ENCODE measurements at regions not wholly inside any gene's neighbourhood (a gene's known extent, or its start where the extent isn't known, plus 50 kb on each side); places are given as distances from the start of the nearest gene placed in this dataset.
"Not testable (repeated sequence)": the region's sequence is repeated elsewhere in the genome, so short reads cannot be mapped to it uniquely, and the experiment has no call there.

GRCh38 chr9:102038006-102038405 lies 299.6 kb upstream of the GRIN3A start:
- no peak for DNase-seq (ENCODE audit: low read depth in 4 of 4, low spot score in 3 of 4)

- no peak for DNase-seq (ENCODE audit: low read depth in 4 of 4, low spot score in 3 of 4)
Measured at GRCh38 chr9:102035929-102036328, 297.5 kb upstream of the GRIN3A start.

- no peak for DNase-seq (ENCODE audit: low read depth in 4 of 4, low spot score in 3 of 4)
Measured at GRCh38 chr9:102032614-102033013, 294.2 kb upstream of the GRIN3A start.

- no peak for DNase-seq (ENCODE audit: low read depth in 4 of 4, low spot score in 3 of 4)
Measured at GRCh38 chr9:102000956-102001355, 262.5 kb upstream of the GRIN3A start.

- DNase-seq (ENCODE audit: low read depth in 4 of 4, low spot score in 3 of 4) = no peak
Measured at GRCh38 chr9:101999441-101999840, 261.0 kb upstream of the GRIN3A start.

- DNase-seq (ENCODE audit: low read depth in 4 of 4, low spot score in 3 of 4) = no peak
Measured at GRCh38 chr9:101995231-101995630, 256.8 kb upstream of the GRIN3A start.

- no peak for DNase-seq (ENCODE audit: low read depth in 4 of 4, low spot score in 3 of 4)
Measured at GRCh38 chr9:101993771-101994170, 255.3 kb upstream of the GRIN3A start.

- DNase-seq (ENCODE audit: low read depth in 4 of 4, low spot score in 3 of 4) = no peak
Measured at GRCh38 chr9:101991926-101992325, 253.5 kb upstream of the GRIN3A start.

GRCh38 chr9:101977614-101978210 lies 239.3 kb upstream of the GRIN3A start:
- peak in 1 of 4 donors; percentile 34 for DNase-seq (ENCODE audit: low read depth in 4 of 4, low spot score in 3 of 4)

- no peak for DNase-seq (ENCODE audit: low read depth in 4 of 4, low spot score in 3 of 4)
Measured at GRCh38 chr9:101970609-101971008, 232.2 kb upstream of the GRIN3A start.

- no peak for DNase-seq (ENCODE audit: low read depth in 4 of 4, low spot score in 3 of 4)
Measured at GRCh38 chr9:101968392-101968791, 229.9 kb upstream of the GRIN3A start.

- no peak for DNase-seq (ENCODE audit: low read depth in 4 of 4, low spot score in 3 of 4)
Measured at GRCh38 chr9:101966691-101967090, 228.2 kb upstream of the GRIN3A start.

- DNase-seq (ENCODE audit: low read depth in 4 of 4, low spot score in 3 of 4) = no peak
Measured at GRCh38 chr9:101957705-101958104, 219.3 kb upstream of the GRIN3A start.

GRCh38 chr9:101951598-101951997 lies 213.2 kb upstream of the GRIN3A start:
- DNase-seq (ENCODE audit: low read depth in 4 of 4, low spot score in 3 of 4) = no peak

- DNase-seq (ENCODE audit: low read depth in 4 of 4, low spot score in 3 of 4) = no peak
Measured at GRCh38 chr9:101931756-101932155, 193.3 kb upstream of the GRIN3A start.

- DNase-seq (ENCODE audit: low read depth in 4 of 4, low spot score in 3 of 4) = no peak
Measured at GRCh38 chr9:101930783-101931182, 192.3 kb upstream of the GRIN3A start.

- DNase-seq (ENCODE audit: low read depth in 4 of 4, low spot score in 3 of 4) = no peak
Measured at GRCh38 chr9:101925498-101925897, 187.1 kb upstream of the GRIN3A start.

GRCh38 chr9:101923451-101923850 lies 185.0 kb upstream of the GRIN3A start:
- DNase-seq (ENCODE audit: low read depth in 4 of 4, low spot score in 3 of 4) = no peak

GRCh38 chr9:101916948-101917347 lies 178.5 kb upstream of the GRIN3A start:
- DNase-seq (ENCODE audit: low read depth in 4 of 4, low spot score in 3 of 4) = not testable (repeated sequence)

- no peak for DNase-seq (ENCODE audit: low read depth in 4 of 4, low spot score in 3 of 4)
Measured at GRCh38 chr9:101915482-101915881, 177.0 kb upstream of the GRIN3A start.

- DNase-seq (ENCODE audit: low read depth in 4 of 4, low spot score in 3 of 4) = no peak
Measured at GRCh38 chr9:101912698-101913097, 174.3 kb upstream of the GRIN3A start.

- DNase-seq (ENCODE audit: low read depth in 4 of 4, low spot score in 3 of 4) = no peak
Measured at GRCh38 chr9:101907466-101907865, 169.0 kb upstream of the GRIN3A start.

GRCh38 chr9:101904845-101905244 lies 166.4 kb upstream of the GRIN3A start:
- DNase-seq (ENCODE audit: low read depth in 4 of 4, low spot score in 3 of 4) = no peak

Data from left renal pelvis (tissue), 4 donors.